ENCODE measurements at regions not wholly inside any gene's neighbourhood (a gene's known extent, or its start where the extent isn't known, plus 50 kb on each side); places are given as distances from the start of the nearest gene placed in this dataset.

DNA sequence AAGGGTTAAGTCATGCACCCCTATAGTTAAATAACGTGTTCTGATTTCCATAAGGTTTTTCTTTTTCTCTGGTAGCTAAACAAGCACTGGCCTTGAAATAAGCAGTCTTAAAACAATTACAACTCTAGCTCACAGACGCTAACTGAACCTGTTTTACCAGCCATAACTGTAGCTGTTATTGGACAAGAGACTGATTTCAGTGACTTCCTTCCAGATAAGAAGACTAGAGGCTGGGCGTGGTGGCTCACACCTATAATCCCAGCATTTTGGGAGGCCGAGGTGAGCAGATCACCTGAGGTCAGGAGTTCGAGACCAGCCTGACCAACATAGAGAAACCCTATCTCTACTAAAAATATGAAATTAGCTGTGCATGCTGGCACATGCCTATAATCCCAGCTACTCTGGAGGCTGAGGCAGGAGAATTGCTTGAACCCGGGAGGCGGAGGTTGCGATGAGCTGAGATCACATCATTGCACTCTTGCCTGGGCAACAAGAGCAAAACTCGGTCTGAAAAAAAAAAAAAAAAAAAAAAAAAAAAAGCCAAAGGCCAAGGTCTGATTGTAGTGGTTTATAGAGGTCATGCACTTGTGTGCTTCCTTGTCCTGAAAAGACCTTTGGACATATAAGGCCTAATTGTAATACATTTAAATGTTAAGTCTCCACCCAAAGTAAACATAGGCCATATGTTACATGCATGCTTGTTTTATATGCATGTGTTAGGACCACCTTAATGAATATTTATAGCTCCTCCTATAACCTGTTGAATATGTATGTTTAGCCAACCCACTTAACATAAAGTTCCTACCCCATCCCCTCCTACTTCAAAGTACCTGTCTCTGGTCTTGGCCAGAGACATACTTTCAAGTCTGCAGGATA is 319.5 kb upstream of the CA10 start:
- no peak for TF ChIP-seq CTCF (conservative IDR thresholded peaks at IDR 0.05; ENCODE audit: low read depth, low read length)
- DNase-seq (ENCODE audit: low read depth): no peak
- H3K4me3 ChIP-seq (ENCODE audit: low read depth, low read length): no peak overlapping the region

DNA sequence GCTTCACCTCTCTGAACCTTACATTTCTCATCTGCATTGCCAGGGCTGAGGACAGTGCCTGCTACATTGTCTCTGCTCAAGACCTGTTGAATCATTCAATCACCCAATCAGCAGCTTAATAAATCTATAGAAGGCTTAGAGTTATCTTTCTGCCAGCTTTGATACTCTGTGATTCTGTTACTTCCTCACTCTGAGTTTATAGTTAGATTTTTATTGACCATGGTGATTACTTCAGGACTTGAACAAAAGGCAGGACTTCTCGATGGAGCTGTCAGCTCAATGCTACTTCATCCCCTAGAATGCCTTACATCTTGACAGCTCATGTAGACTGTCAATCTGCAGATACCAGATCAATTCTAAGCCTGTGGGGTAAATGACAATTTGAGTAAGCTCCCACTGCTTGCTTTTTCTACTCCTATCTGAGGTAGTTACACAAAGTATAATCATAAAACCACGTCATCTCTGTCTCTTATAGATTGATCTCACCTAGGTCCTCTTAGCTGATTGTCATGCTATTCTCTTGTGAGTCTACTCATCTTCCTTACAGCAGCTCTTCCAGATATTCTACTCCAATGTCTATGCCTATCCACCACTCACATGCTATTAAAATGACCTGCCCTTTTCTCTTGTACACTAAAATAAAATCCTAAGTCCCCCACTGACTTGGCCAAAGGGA is 318.3 kb upstream of the CA10 start:
- DNase-seq (ENCODE audit: low read depth): no peak
- no peak overlapping the region for H3K4me3 ChIP-seq (ENCODE audit: low read depth, low read length)
- TF ChIP-seq CTCF (conservative IDR thresholded peaks at IDR 0.05; ENCODE audit: low read depth, low read length): no peak

DNA sequence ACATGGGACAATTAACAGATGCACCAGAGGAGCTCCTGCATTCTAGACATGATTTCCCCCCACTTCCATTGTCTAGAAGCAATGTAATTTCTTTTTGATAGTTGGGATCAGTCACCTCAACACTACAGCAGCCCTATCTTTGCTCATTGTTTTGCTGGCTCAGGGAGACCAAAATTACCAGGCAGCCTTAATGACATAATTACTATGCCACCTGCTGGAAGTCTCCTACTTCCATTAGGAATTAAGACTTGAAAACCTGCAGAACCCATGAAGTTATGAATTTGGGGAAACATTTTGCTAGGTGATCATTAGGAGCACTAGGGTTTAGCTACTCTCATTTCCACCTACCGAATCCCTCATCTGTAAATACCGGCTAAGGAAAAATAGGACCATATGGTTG is 312.0 kb upstream of the CA10 start:
- no peak for DNase-seq (ENCODE audit: low read depth)
- no peak for TF ChIP-seq CTCF (conservative IDR thresholded peaks at IDR 0.05; ENCODE audit: low read depth, low read length)
- H3K4me3 ChIP-seq (ENCODE audit: low read depth, low read length): no peak overlapping the region

- no peak overlapping the region for H3K4me3 ChIP-seq (ENCODE audit: low read depth, low read length)
- no peak for TF ChIP-seq CTCF (conservative IDR thresholded peaks at IDR 0.05; ENCODE audit: low read depth, low read length)
- DNase-seq (ENCODE audit: low read depth): no peak
These were observed 306.9 kb upstream of the CA10 start for GRCh38 chr17:52465407-52465806.

DNA sequence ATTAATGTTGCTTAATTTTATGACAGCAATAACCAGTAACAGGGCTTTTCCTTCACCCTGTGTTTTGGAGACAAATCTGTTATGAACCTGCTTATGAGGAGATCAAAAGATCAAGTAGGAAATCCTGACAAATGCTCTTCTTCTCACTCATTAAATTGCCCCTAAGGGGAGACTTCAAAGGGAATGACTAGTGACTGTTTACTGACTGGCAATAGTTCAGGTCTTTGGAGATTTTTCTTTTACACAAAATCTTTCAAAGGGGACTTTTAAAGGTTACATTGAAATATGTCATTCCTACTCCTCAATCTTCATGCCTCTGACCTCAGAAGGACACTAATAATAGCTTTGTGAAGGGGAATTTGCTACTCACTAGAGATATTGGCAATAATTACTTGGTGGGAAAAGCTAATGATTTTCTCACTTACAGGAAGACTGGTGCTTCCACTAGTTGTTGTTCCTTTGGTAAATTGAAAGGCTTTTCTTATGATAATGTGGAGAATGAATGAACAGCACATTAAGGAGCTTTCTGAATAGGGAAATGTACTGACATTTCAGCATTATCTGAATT is 292.9 kb upstream of the CA10 start:
- TF ChIP-seq CTCF (conservative IDR thresholded peaks at IDR 0.05; ENCODE audit: low read depth, low read length): no peak
- no peak for DNase-seq (ENCODE audit: low read depth)
- no peak overlapping the region for H3K4me3 ChIP-seq (ENCODE audit: low read depth, low read length)

DNA sequence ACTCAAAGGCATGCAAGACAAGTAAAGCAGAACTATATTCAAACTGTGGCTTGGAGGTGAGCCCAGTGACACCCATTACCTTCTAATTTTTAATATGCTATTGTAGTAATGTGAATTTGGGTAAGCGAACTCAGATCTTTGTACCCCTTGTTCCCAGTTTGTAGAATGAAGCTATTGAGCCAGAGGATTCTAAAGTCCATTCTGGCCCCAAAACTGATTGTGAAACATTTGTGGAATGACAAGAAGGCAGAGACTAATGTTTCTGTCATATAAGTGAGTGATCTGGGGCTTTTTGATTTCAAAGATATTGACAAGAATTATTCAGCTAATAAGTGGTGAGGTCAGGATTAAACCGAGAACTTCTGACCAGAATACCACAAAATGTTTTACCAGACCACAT is 283.8 kb upstream of the CA10 start:
- TF ChIP-seq CTCF (conservative IDR thresholded peaks at IDR 0.05; ENCODE audit: low read depth, low read length): no peak
- H3K4me3 ChIP-seq (ENCODE audit: low read depth, low read length): no peak overlapping the region
- no peak for DNase-seq (ENCODE audit: low read depth)
